ENCODE measurements at regions not wholly inside any gene's neighbourhood (a gene's known extent, or its start where the extent isn't known, plus 50 kb on each side); places are given as distances from the start of the nearest gene placed in this dataset.
"Not testable (repeated sequence)": the region's sequence is repeated elsewhere in the genome, so short reads cannot be mapped to it uniquely, and the experiment has no call there.

- not testable (repeated sequence) for TF ChIP-seq POLR2A, CTCF (IDR thresholded peaks at IDR 0.05)
Observed at GRCh38 chr16:64260631-64261401, 861.0 kb downstream of the CDH11 start.

Measured in testis (tissue), 2 donors.